ENCODE measurements at regions not wholly inside any gene's neighbourhood (a gene's known extent, or its start where the extent isn't known, plus 50 kb on each side); places are given as distances from the start of the nearest gene placed in this dataset.
"Not testable (repeated sequence)": the region's sequence is repeated elsewhere in the genome, so short reads cannot be mapped to it uniquely, and the experiment has no call there.

GRCh38 chr13:37289212-37289935 is 183.9 kb upstream of the CSNK1A1L start:
- no CpG with 5 or more reads among the region's 6 CpGs for WGBS (ENCODE audit: insufficient coverage, low lambda C conversion rate)
- no peak overlapping the region for H3K4me3 ChIP-seq (ENCODE audit: low read length)
- H3K9me3 ChIP-seq (ENCODE audit: control insufficient read depth, low read depth, low read length) = no peaks in the 10 kb centered on the region
- H3K36me3 ChIP-seq (ENCODE audit: control insufficient read depth, insufficient read depth, low read length) = no peaks in the 10 kb centered on the region
- no peaks in the 10 kb centered on the region for H3K4me1 ChIP-seq (ENCODE audit: control insufficient read depth, insufficient read depth, low read length)
- H3K27ac ChIP-seq (ENCODE audit: low read length) = no peak overlapping the region
- no peaks in the 10 kb centered on the region for H3K27me3 ChIP-seq (ENCODE audit: control insufficient read depth, insufficient read depth, low read length)
- no peak for DNase-seq

- Histone ChIP-seq H3K4me3 (ENCODE audit: low read length) (no peak overlapping the region), H3K27ac (ENCODE audit: low read length) (no peak overlapping the region), H3K4me1 (ENCODE audit: control insufficient read depth, insufficient read depth, low read length) (no peaks in the 10 kb centered on the region), H3K27me3 (ENCODE audit: control insufficient read depth, insufficient read depth, low read length) (no peaks in the 10 kb centered on the region), H3K36me3 (ENCODE audit: control insufficient read depth, insufficient read depth, low read length) (no peaks in the 10 kb centered on the region), H3K9me3 (ENCODE audit: control insufficient read depth, low read depth, low read length) (no peaks in the 10 kb centered on the region)
- 80% methylated on average over 1 of the region's 6 CpGs for WGBS (ENCODE audit: insufficient coverage, low lambda C conversion rate)
- no peak for DNase-seq
Observed at GRCh38 chr13:37288057-37288720, 182.7 kb upstream of the CSNK1A1L start.

GRCh38 chr13:37280231-37280630 is 174.8 kb upstream of the CSNK1A1L start:
- not testable (repeated sequence) for H3K4me1 ChIP-seq (ENCODE audit: control insufficient read depth, insufficient read depth, low read length); H3K27me3 ChIP-seq (ENCODE audit: control insufficient read depth, insufficient read depth, low read length); H3K36me3 ChIP-seq (ENCODE audit: control insufficient read depth, insufficient read depth, low read length); DNase-seq; H3K4me3 ChIP-seq (ENCODE audit: low read length); H3K9me3 ChIP-seq (ENCODE audit: control insufficient read depth, low read depth, low read length); H3K27ac ChIP-seq (ENCODE audit: low read length)
- WGBS (ENCODE audit: insufficient coverage, low lambda C conversion rate) = no CpG with 5 or more reads among the region's 28 CpGs

- Histone ChIP-seq H3K4me1 (ENCODE audit: control insufficient read depth, insufficient read depth, low read length) (no peaks in the 10 kb centered on the region), H3K27me3 (ENCODE audit: control insufficient read depth, insufficient read depth, low read length) (no peaks in the 10 kb centered on the region), H3K36me3 (ENCODE audit: control insufficient read depth, insufficient read depth, low read length) (no peaks in the 10 kb centered on the region), H3K4me3 (ENCODE audit: low read length) (no peak overlapping the region), H3K9me3 (ENCODE audit: control insufficient read depth, low read depth, low read length) (peaks cover 4% of the 10 kb centered on the region), H3K27ac (ENCODE audit: low read length) (no peak overlapping the region)
- WGBS (ENCODE audit: insufficient coverage, low lambda C conversion rate) = 100% methylated on average over 1 of the region's 3 CpGs
- no peak for DNase-seq
Observed at GRCh38 chr13:37277435-37278144, 172.1 kb upstream of the CSNK1A1L start.

GRCh38 chr13:37277007-37277406 is 171.5 kb upstream of the CSNK1A1L start:
- Histone ChIP-seq H3K4me3 (ENCODE audit: low read length) (no peak overlapping the region), H3K27ac (ENCODE audit: low read length) (no peak overlapping the region), H3K4me1 (ENCODE audit: control insufficient read depth, insufficient read depth, low read length) (no peaks in the 10 kb centered on the region), H3K9me3 (ENCODE audit: control insufficient read depth, low read depth, low read length) (peaks cover 4% of the 10 kb centered on the region), H3K36me3 (ENCODE audit: control insufficient read depth, insufficient read depth, low read length) (no peaks in the 10 kb centered on the region), H3K27me3 (ENCODE audit: control insufficient read depth, insufficient read depth, low read length) (no peaks in the 10 kb centered on the region)
- no peak for DNase-seq
- WGBS (ENCODE audit: insufficient coverage, low lambda C conversion rate) = no CpG with 5 or more reads among the region's 1 CpG

- H3K4me1 ChIP-seq (ENCODE audit: control insufficient read depth, insufficient read depth, low read length) = no peaks in the 10 kb centered on the region
- peaks cover 4% of the 10 kb centered on the region for H3K9me3 ChIP-seq (ENCODE audit: control insufficient read depth, low read depth, low read length)
- no peak for DNase-seq
- H3K36me3 ChIP-seq (ENCODE audit: control insufficient read depth, insufficient read depth, low read length) = no peaks in the 10 kb centered on the region
- H3K27ac ChIP-seq (ENCODE audit: low read length) = no peak overlapping the region
- H3K27me3 ChIP-seq (ENCODE audit: control insufficient read depth, insufficient read depth, low read length) = no peaks in the 10 kb centered on the region
- no peak overlapping the region for H3K4me3 ChIP-seq (ENCODE audit: low read length)
- WGBS (ENCODE audit: insufficient coverage, low lambda C conversion rate) = 100% methylated on average over 4 of the region's 6 CpGs
Observed at GRCh38 chr13:37274569-37275497, 169.4 kb upstream of the CSNK1A1L start.

- no peak overlapping the region for H3K27ac ChIP-seq (ENCODE audit: low read length)
- H3K4me3 ChIP-seq (ENCODE audit: low read length) = no peak overlapping the region
- H3K27me3 ChIP-seq (ENCODE audit: control insufficient read depth, insufficient read depth, low read length) = no peaks in the 10 kb centered on the region
- no CpG with 5 or more reads among the region's 1 CpG for WGBS (ENCODE audit: insufficient coverage, low lambda C conversion rate)
- H3K36me3 ChIP-seq (ENCODE audit: control insufficient read depth, insufficient read depth, low read length) = no peaks in the 10 kb centered on the region
- DNase-seq = no peak
- no peaks in the 10 kb centered on the region for H3K4me1 ChIP-seq (ENCODE audit: control insufficient read depth, insufficient read depth, low read length)
- H3K9me3 ChIP-seq (ENCODE audit: control insufficient read depth, low read depth, low read length) = no peaks in the 10 kb centered on the region
Observed at GRCh38 chr13:37273836-37274235, 168.4 kb upstream of the CSNK1A1L start.

GRCh38 chr13:37270226-37271001 is 164.9 kb upstream of the CSNK1A1L start:
- H3K36me3 ChIP-seq (ENCODE audit: control insufficient read depth, insufficient read depth, low read length) = no peaks in the 10 kb centered on the region
- H3K27me3 ChIP-seq (ENCODE audit: control insufficient read depth, insufficient read depth, low read length) = no peaks in the 10 kb centered on the region
- no peak for DNase-seq
- H3K4me3 ChIP-seq (ENCODE audit: low read length) = no peak overlapping the region
- no peaks in the 10 kb centered on the region for H3K9me3 ChIP-seq (ENCODE audit: control insufficient read depth, low read depth, low read length)
- no peak overlapping the region for H3K27ac ChIP-seq (ENCODE audit: low read length)
- no peaks in the 10 kb centered on the region for H3K4me1 ChIP-seq (ENCODE audit: control insufficient read depth, insufficient read depth, low read length)
- WGBS (ENCODE audit: insufficient coverage, low lambda C conversion rate) = 90% methylated on average over 2 of the region's 5 CpGs

GRCh38 chr13:37263871-37264270 is 158.4 kb upstream of the CSNK1A1L start:
- Histone ChIP-seq H3K4me1 (ENCODE audit: control insufficient read depth, insufficient read depth, low read length) (no peaks in the 10 kb centered on the region), H3K27me3 (ENCODE audit: control insufficient read depth, insufficient read depth, low read length) (no peaks in the 10 kb centered on the region), H3K36me3 (ENCODE audit: control insufficient read depth, insufficient read depth, low read length) (no peaks in the 10 kb centered on the region), H3K9me3 (ENCODE audit: control insufficient read depth, low read depth, low read length) (no peaks in the 10 kb centered on the region), H3K27ac (ENCODE audit: low read length) (no peak overlapping the region), H3K4me3 (ENCODE audit: low read length) (no peak overlapping the region)
- DNase-seq = no peak
- WGBS (ENCODE audit: insufficient coverage, low lambda C conversion rate) = no CpG with 5 or more reads among the region's 2 CpGs
